ENCODE measurements at regions not wholly inside any gene's neighbourhood (a gene's known extent, or its start where the extent isn't known, plus 50 kb on each side); places are given as distances from the start of the nearest gene placed in this dataset.

DNA sequence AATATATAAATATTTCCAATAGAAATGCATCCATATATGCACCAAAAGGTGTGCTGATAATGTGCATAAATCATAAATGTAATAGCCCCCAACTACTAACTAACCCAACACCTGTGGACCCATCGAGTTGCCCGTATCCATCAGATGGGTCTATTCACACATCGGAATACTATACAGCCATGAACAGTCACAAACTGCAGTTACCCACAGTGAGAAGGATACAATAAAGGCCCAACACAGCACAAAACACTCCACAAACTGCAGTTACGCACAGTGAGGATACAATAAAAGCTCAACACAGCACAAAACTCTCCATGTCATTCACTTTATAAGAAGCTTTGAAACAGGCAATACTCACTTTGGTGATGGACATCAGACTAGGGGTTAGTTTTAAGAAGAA, 145.3 kb upstream of the OTOS start:
- Histone ChIP-seq H3K79me2 (ENCODE audit: control insufficient read depth, insufficient read depth, low read length) (no peaks in the 10 kb centered on the region), H3K9me3 (replicated peaks; ENCODE audit: control insufficient read depth, insufficient read depth, low read length) (no peaks in the 10 kb centered on the region), H2AFZ (ENCODE audit: control insufficient read depth, low read depth, low read length) (no peak overlapping the region), H3K36me3 (ENCODE audit: control insufficient read depth in 2 of 2, insufficient read depth in 2 of 2, low read length in 1 of 2) (no peaks in the 10 kb centered on the region), H3K4me1 (ENCODE audit: control insufficient read depth, insufficient read depth, low read length) (no peaks in the 10 kb centered on the region), H3K27ac (ENCODE audit: control insufficient read depth, insufficient read depth) (no peak overlapping the region), H3K4me2 (ENCODE audit: control insufficient read depth, insufficient read depth) (no peak overlapping the region), H4K20me1 (ENCODE audit: control insufficient read depth, insufficient read depth) (no peaks in the 10 kb centered on the region), H3K27me3 (replicated peaks in 1 of 2; ENCODE audit: control insufficient read depth in 2 of 2, insufficient read depth in 2 of 2, low read length in 1 of 2) (no peaks in the 10 kb centered on the region), H3K4me3 (no peak overlapping the region), H3K9ac (ENCODE audit: control insufficient read depth, insufficient read depth, low read length) (no peak overlapping the region)
- ChIA-PET SMC1A (ENCODE audit: uncharacterized antibody, unreplicated experiment) (interaction anchor here (1.1 kb wide), 1 partner anchor 18 kb away, joined by 3 read pairs; no protein-coding TSS in a partner anchor), RAD21 (ENCODE audit: unreplicated experiment) (no interaction called here), CTCF (no interaction called here), POLR2A (no interaction called here)
- FAIRE-seq (no peak), DNase-seq (ENCODE audit: low read depth, low spot score) (no peak), ATAC-seq (no peak)
- BruUV-seq (replicated peaks): no TSS peak
- in situ Hi-C loops (cut with MboI): no loop called here
- intact Hi-C loops (cut with micrococcal nuclease; ENCODE audit: unreplicated experiment): no loop called here
- WGBS (ENCODE audit: insufficient coverage, insufficient replicate concordance, low lambda C conversion rate, missing lambda C conversion rate): 35% methylated on average over 4 of the region's 4 CpGs
- TF ChIP-seq ZNF384 (IDR thresholded peaks at IDR 0.05; ENCODE audit: borderline replicate concordance, low read depth, low read length) (no peak), DPF2 (IDR thresholded peaks at IDR 0.05) (no peak), ETV6 (conservative IDR thresholded peaks at IDR 0.05 in 1 of 2, IDR thresholded peaks at IDR 0.05 in 1 of 2; ENCODE audit: borderline replicate concordance in 1 of 2, low read depth in 1 of 2) (no peak), IRF4 (IDR thresholded peaks at IDR 0.05; ENCODE audit: low read depth, low read length) (no peak), EED (IDR thresholded peaks at IDR 0.05; ENCODE audit: low read depth) (no peak), MEF2B (IDR thresholded peaks at IDR 0.05; ENCODE audit: partially characterized antibody, poor library complexity, severe bottlenecking) (no peak), NFXL1 (IDR thresholded peaks at IDR 0.05; ENCODE audit: borderline replicate concordance) (no peak), MTA3 (IDR thresholded peaks at IDR 0.05; ENCODE audit: borderline replicate concordance, low read length) (no peak), RUNX3 (IDR thresholded peaks at IDR 0.05; ENCODE audit: low read length) (no peak)
- TF ChIP-seq, protein P1, sequence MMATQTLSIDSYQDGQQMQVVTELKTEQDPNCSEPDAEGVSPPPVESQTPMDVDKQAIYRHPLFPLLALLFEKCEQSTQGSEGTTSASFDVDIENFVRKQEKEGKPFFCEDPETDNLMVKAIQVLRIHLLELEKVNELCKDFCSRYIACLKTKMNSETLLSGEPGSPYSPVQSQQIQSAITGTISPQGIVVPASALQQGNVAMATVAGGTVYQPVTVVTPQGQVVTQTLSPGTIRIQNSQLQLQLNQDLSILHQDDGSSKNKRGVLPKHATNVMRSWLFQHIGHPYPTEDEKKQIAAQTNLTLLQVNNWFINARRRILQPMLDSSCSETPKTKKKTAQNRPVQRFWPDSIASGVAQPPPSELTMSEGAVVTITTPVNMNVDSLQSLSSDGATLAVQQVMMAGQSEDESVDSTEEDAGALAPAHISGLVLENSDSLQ (IDR thresholded peaks at IDR 0.05): no peak

Measured in GM12878 (cell line).